Stomach (tissue), 8 donors: ENCODE measurements at regions not wholly inside any gene's neighbourhood (a gene's known extent, or its start where the extent isn't known, plus 50 kb on each side); places are given as distances from the start of the nearest gene placed in this dataset.
"Not testable (repeated sequence)": the region's sequence is repeated elsewhere in the genome, so short reads cannot be mapped to it uniquely, and the experiment has no call there.

Source experiments
- DNase-seq, 2 donors: peaks; one replicate each; pipeline versions ENCODE4 v3.0.0 to v3.0.0-alpha.2; 2013 to 2019
- H3K27ac ChIP-seq, 5 donors: fragments of 200-600 bp in 4 of 5; sonication (generic) in 4 of 5; one replicate each; pipeline ENCODE4 v1.5.1; 2013 to 2019; ENCODE audit warnings: mild to moderate bottlenecking in 1 of 5, moderate library complexity in 1 of 5
- H3K27me3 ChIP-seq, 3 donors: fragments of 200-600 bp; sonication (generic); one replicate each; pipeline ENCODE4 v1.5.1; 2017 to 2019; ENCODE audit warnings: mixed run types in 1 of 3
- H3K36me3 ChIP-seq, 4 donors: fragments of 200-600 bp; sonication (generic); 1 replicate in 3 of 4; 2 replicates in 1 of 4; pipeline ENCODE4 v1.5.1; 2016 to 2019
- H3K4me1 ChIP-seq, 4 donors: fragments of 200-600 bp; sonication (generic); one replicate each; pipeline ENCODE4 v1.5.1; 2016 to 2019
- H3K4me3 ChIP-seq, 4 donors: fragments of 200-600 bp; sonication (generic) in 3 of 4; one replicate each; pipeline ENCODE4 v1.5.1; 2016 to 2019; ENCODE audit warnings: mild to moderate bottlenecking in 1 of 4
- H3K9me3 ChIP-seq, 4 donors: fragments of 200-600 bp; sonication (generic); one replicate each; pipeline ENCODE4 v1.5.1; 2016 to 2019
- EP300 ChIP-seq: sonication (generic); formaldehyde crosslinking; IDR thresholded peaks from one replicate; pipeline ENCODE4 v1.6.1; 2017; ENCODE audit warnings: antibody characterized with exemption
- POLR2A ChIP-seq, 4 donors: fragments of 450-650 bp; IDR thresholded peaks; one replicate each; pipeline ENCODE4 v1.6.1; 2016; ENCODE audit warnings: antibody characterized with exemption in 4 of 4, control low read depth in 2 of 4, mild to moderate bottlenecking in 1 of 4, moderate library complexity in 1 of 4
- POLR2AphosphoS5 ChIP-seq, 3 donors: sonication (generic); formaldehyde crosslinking; IDR thresholded peaks; one replicate each; pipeline ENCODE4 v1.6.1; 2016; ENCODE audit warnings: antibody characterized with exemption in 3 of 3
- WGBS, 5 donors: extraction: QIAGEN DNeasy Blood & Tissue Kit in 3 of 5; methylation state at CpG; one replicate each; pipeline versions ENCODE4 v1.1.5 to v1.1.7; 2013 to 2018; 5-methylcytosine and 5-hydroxymethylcytosine counted together
- intact Hi-C: fragments of 100-400 bp; cut with DNase I; formaldehyde crosslinking; loops from one replicate; pipeline ENCODE4 v1.15.1; 2023; ENCODE audit warnings: low total_unique reads
- TF ChIP-seq, protein P1 (sequence below), 7 experiments: fragments of 450-650 bp in 4 of 7; fragments of 200-600 bp in 3 of 7; sonication (generic) in 3 of 7; IDR thresholded peaks; one replicate each; pipeline ENCODE4 v1.5.1; 2016 to 2019; ENCODE audit warnings: antibody characterized with exemption in 7 of 7, control low read depth in 2 of 7, mild to moderate bottlenecking in 1 of 7
- donor health status: healthy with polysubstance abuse.
- donor health status: Bipolar disorder and iron deficiency.
- donor health status: healthy.

DNA sequence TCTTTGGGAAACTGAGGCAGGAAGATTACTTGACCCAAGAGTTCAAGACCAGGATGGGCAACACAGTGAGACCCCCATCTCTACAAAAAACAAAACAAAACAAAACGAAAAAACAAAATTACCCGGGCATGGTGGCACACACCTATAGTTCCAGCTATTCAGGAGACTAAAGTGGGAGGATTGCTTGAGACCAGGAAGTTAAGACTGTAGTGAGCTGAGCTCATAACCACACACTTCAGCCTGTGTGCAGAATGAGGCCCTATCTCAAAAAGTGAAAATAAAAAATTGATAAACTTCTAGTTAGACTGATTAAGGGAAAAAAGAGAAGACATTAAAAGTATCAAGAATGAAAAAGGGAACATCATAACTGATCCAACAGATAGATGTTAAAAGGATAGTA, 154.0 kb downstream of the RHOU start:
- no peaks in the 10 kb centered on the region for H3K27me3 ChIP-seq
- intact Hi-C loops = no loop called here
- 45 to 78% (median 69%) methylated on average over 2 of the region's 2 CpGs for WGBS, 5 donors
- TF ChIP-seq POLR2A (IDR thresholded peaks at IDR 0.05) (no peak), POLR2AphosphoS5 (IDR thresholded peaks at IDR 0.05) (no peak), EP300 (no peak)
- TF ChIP-seq, protein P1, sequence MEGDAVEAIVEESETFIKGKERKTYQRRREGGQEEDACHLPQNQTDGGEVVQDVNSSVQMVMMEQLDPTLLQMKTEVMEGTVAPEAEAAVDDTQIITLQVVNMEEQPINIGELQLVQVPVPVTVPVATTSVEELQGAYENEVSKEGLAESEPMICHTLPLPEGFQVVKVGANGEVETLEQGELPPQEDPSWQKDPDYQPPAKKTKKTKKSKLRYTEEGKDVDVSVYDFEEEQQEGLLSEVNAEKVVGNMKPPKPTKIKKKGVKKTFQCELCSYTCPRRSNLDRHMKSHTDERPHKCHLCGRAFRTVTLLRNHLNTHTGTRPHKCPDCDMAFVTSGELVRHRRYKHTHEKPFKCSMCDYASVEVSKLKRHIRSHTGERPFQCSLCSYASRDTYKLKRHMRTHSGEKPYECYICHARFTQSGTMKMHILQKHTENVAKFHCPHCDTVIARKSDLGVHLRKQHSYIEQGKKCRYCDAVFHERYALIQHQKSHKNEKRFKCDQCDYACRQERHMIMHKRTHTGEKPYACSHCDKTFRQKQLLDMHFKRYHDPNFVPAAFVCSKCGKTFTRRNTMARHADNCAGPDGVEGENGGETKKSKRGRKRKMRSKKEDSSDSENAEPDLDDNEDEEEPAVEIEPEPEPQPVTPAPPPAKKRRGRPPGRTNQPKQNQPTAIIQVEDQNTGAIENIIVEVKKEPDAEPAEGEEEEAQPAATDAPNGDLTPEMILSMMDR (IDR thresholded peaks at IDR 0.05) = no peak
- no peak overlapping the region for H3K27ac ChIP-seq
- H3K9me3 ChIP-seq = no peaks in the 10 kb centered on the region
- H3K4me3 ChIP-seq = no peak overlapping the region
- no peaks in the 10 kb centered on the region for H3K36me3 ChIP-seq
- peaks cover 0 to 8% (median 0%) of the 10 kb centered on the region in 4 donors for H3K4me1 ChIP-seq
- no peak for DNase-seq

DNA sequence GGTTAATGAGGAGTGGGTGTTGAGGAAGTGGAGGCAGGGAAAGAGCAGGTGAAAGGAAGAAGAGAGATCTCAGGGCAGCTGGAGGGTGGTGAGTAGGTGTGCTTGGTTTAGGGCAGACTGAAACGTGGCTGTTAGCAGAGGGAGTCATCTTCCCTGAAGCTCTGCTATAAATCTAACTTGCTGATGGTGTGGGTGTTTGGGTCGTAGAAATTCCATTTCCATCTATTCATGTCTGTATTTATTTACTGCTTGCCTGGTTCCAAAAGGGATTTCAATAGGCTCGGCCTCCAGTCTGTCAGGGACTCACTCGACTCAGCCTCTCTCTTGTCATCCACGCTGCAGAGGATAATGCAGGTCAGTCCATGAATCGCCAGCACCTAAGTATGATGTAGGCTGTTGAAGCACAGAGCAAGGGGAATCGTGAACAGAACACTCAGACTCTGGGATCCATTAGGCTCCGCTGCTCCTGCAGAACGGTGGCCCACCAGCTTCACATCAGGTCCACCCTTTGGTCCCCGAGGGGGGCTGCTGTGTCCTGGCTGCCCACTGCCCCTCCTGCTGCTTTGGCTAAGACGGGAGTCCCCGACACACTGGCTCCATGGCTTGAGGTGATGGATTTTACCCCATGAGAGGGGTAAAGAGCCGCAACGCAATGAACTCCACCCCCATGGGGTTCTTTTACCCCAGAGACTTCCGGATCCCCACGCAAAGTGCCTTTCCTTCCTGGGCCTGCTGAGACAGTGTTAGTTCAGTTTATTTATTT, 156.2 kb downstream of the RHOU start:
- DNase-seq = no peak
- Histone ChIP-seq H3K27ac (no peak overlapping the region), H3K9me3 (no peaks in the 10 kb centered on the region), H3K4me3 (no peak overlapping the region), H3K36me3 (no peaks in the 10 kb centered on the region), H3K4me1 (no peaks in the 10 kb centered on the region), H3K27me3 (no peaks in the 10 kb centered on the region)
- TF ChIP-seq, protein P1 (IDR thresholded peaks at IDR 0.05) = no peak
- TF ChIP-seq EP300 = no peak
- no peak for TF ChIP-seq POLR2AphosphoS5 (IDR thresholded peaks at IDR 0.05)
- no peak for TF ChIP-seq POLR2A (IDR thresholded peaks at IDR 0.05)
- WGBS, 5 donors = 82 to 90% (median 88%) methylated on average over 16 of the region's 16 CpGs
- intact Hi-C loops = no loop called here

DNA sequence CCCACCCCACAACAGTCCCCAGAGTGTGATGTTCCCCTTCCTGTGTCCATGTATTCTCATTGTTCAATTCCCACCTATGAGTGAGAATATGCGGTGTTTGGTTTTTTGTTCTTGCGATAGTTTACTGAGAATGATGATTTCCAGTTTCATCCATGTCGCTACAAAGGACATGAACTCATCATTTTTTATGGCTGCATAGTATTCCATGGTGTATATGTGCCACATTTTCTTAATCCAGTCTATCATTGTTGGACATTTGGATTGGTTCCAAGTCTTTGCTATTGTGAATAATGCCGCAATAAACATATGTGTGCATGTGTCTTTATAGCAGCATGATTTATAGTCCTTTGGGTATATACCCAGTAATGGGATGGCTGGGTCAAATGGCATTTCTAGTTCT, 156.9 kb downstream of the RHOU start:
- 99 to 100% (median 99%) methylated on average over 3 of the region's 4 CpGs; no CpG with 5 or more reads in 2 of the 5 donors for WGBS, 5 donors
- intact Hi-C loops, H3K27ac ChIP-seq: not testable (repeated sequence)

DNA sequence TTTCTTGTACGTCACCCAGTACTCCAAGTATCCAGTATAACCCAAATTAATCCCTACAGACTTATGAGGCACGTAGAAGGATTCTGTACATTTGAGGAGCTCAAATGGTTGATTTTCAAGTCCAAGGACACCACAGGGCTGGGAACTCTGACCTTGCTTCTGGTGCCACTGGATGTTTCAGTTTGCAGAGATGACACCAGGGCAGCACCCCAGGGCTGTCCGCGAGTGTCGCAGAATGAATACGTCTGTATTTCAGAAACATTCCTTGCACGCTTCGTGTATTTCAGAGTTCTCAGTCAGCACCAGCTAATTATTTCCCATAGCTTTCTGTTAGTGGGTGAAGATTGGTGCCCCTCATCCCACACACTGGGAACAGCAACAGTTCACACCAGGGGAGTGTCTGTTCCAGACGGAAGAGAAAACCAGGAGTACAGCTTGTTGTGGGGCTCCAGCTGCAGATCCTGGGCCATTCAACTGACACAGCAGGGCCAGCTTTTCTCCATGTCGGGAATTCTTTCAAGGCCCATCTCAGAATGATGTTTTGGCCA, 159.2 kb downstream of the RHOU start:
- DNase-seq = no peak
- Histone ChIP-seq H3K27ac (no peak overlapping the region), H3K27me3 (no peaks in the 10 kb centered on the region), H3K4me1 (peaks cover 0 to 2% (median 0%) of the 10 kb centered on the region in 4 donors), H3K36me3 (no peaks in the 10 kb centered on the region), H3K9me3 (no peaks in the 10 kb centered on the region), H3K4me3 (no peak overlapping the region)
- 89 to 94% (median 91%) methylated on average over 10 of the region's 10 CpGs for WGBS, 5 donors
- intact Hi-C loops = no loop called here
- TF ChIP-seq POLR2A (IDR thresholded peaks at IDR 0.05) (no peak), EP300 (no peak), POLR2AphosphoS5 (IDR thresholded peaks at IDR 0.05) (no peak)

More for the DNA sequence above, 156.9 kb downstream of the RHOU start:
- DNase-seq, H3K9me3 ChIP-seq, H3K4me3 ChIP-seq, H3K4me1 ChIP-seq, H3K27me3 ChIP-seq, H3K36me3 ChIP-seq: not testable (repeated sequence)

DNA sequence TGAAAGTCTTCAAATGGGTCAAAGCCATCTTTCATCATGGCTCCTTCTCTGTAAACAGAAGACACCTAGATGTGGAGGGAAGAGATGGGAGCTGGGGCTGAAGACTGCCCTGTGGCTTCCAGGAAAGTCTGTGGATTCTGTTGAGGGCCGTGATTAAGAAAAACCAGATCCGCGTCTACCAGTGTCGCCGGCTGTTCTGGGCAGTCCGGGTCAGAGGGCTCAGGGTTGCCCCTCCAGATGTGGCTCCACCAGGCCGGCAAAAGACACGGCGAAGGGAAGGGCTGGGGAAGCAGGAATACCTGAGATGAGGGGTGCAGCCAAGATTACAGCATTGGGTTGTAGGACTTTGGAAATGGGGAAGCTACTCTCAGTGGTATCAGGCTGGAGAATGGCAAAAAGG, 162.6 kb downstream of the RHOU start:
- no peak overlapping the region for H3K4me3 ChIP-seq
- WGBS, 5 donors = 91 to 98% (median 96%) methylated on average over 9 of the region's 9 CpGs
- no peak overlapping the region for H3K27ac ChIP-seq
- intact Hi-C loops = no loop called here
- no peak for DNase-seq
- TF ChIP-seq POLR2AphosphoS5 (IDR thresholded peaks at IDR 0.05) = no peak
- no peak for TF ChIP-seq EP300
- no peak for TF ChIP-seq POLR2A (IDR thresholded peaks at IDR 0.05)
- TF ChIP-seq, protein P1 (IDR thresholded peaks at IDR 0.05) = no peak
- no peaks in the 10 kb centered on the region for H3K27me3 ChIP-seq
- no peaks in the 10 kb centered on the region for H3K9me3 ChIP-seq
- peaks cover 3 to 36% (median 19%) of the 10 kb centered on the region in 4 donors for H3K4me1 ChIP-seq
- no peaks in the 10 kb centered on the region for H3K36me3 ChIP-seq
